Osteoblast (primary cell): ENCODE measurements at regions not wholly inside any gene's neighbourhood (a gene's known extent, or its start where the extent isn't known, plus 50 kb on each side); places are given as distances from the start of the nearest gene placed in this dataset.

ENCODE experiments used
- DNase-seq: peaks from one replicate; pipeline ENCODE4 v3.0.0; 2011; ENCODE audit warnings: low spot score, mixed read lengths; ENCODE audit not compliant: insufficient read length; ENCODE audit errors: missing footprints
- H2AFZ ChIP-seq: 2 replicates; pipeline ENCODE4 v1.6.0; 2011; ENCODE audit warnings: mild to moderate bottlenecking, low read length
- H3K27ac ChIP-seq: 2 replicates; pipeline ENCODE4 v1.5.1; 2011; ENCODE audit warnings: mild to moderate bottlenecking, low read depth, low read length, moderate library complexity
- H3K27me3 ChIP-seq: 2 replicates; pipeline ENCODE4 v1.6.0; 2012; ENCODE audit warnings: mild to moderate bottlenecking, control low read depth, inconsistent platforms, low read length, moderate library complexity; ENCODE audit not compliant: insufficient read depth
- H3K36me3 ChIP-seq: 2 replicates; pipeline ENCODE4 v1.5.1; 2011; ENCODE audit warnings: mild to moderate bottlenecking, low read length, control low read depth, moderate library complexity; ENCODE audit not compliant: insufficient read depth
- H3K4me1 ChIP-seq: 2 replicates; pipeline ENCODE4 v1.5.1; 2011; ENCODE audit warnings: mild to moderate bottlenecking, low read length, control low read depth, moderate library complexity; ENCODE audit not compliant: insufficient read depth
- H3K4me2 ChIP-seq: 2 replicates; pipeline ENCODE4 v1.6.0; 2011; ENCODE audit warnings: mild to moderate bottlenecking, low read length; ENCODE audit not compliant: insufficient read depth
- H3K4me3 ChIP-seq: fragments of 200-600 bp; sonication (generic); 3 replicates; pipeline ENCODE4 v1.5.1; 2012; ENCODE audit warnings: mild to moderate bottlenecking, low read length, inconsistent platforms; ENCODE audit not compliant: insufficient read depth
- H3K79me2 ChIP-seq: 2 replicates; pipeline ENCODE4 v1.6.0; 2012; ENCODE audit warnings: mild to moderate bottlenecking, low read length, control low read depth, inconsistent platforms; ENCODE audit not compliant: insufficient read depth
- H3K9me3 ChIP-seq: 2 replicates; pipeline ENCODE4 v1.5.1; 2011; ENCODE audit warnings: low read depth, low read length, control low read depth
- H4K20me1 ChIP-seq: 2 replicates; pipeline ENCODE4 v1.6.0; 2012; ENCODE audit warnings: mild to moderate bottlenecking, low read length, control low read depth; ENCODE audit not compliant: insufficient read depth
- TF ChIP-seq, protein P1 (sequence below): IDR thresholded peaks from 2 replicates; pipeline ENCODE4 v1.5.1; 2011; ENCODE audit warnings: mild to moderate bottlenecking, low read depth, low read length, moderate library complexity; ENCODE audit errors: extremely low read depth

DNA sequence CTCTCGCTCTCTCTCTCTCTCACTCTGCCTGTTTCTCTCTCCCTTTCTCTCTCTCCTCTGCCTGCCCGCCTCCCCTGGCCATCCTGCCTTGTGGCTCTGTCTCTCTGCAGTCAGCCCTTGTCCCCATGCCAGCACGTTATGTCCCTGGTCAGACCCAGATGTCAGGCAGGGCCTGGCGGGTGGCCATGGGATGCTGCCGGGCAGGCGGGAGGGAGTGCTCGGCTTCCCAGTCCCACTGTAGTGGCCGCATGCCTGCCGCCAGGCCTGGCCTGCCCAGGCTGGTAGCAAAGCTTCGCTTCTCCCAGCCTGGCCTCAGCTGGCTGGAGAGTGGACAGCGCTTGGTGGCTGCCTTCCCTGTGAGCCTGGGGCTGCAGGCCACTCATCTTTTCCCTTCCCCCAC is 121.5 kb upstream of the ZNF716 start:
- no peaks in the 10 kb centered on the region for H3K9me3 ChIP-seq
- no peaks in the 10 kb centered on the region for H3K79me2 ChIP-seq
- H4K20me1 ChIP-seq: no peaks in the 10 kb centered on the region
- no peaks in the 10 kb centered on the region for H3K36me3 ChIP-seq
- TF ChIP-seq, protein P1, sequence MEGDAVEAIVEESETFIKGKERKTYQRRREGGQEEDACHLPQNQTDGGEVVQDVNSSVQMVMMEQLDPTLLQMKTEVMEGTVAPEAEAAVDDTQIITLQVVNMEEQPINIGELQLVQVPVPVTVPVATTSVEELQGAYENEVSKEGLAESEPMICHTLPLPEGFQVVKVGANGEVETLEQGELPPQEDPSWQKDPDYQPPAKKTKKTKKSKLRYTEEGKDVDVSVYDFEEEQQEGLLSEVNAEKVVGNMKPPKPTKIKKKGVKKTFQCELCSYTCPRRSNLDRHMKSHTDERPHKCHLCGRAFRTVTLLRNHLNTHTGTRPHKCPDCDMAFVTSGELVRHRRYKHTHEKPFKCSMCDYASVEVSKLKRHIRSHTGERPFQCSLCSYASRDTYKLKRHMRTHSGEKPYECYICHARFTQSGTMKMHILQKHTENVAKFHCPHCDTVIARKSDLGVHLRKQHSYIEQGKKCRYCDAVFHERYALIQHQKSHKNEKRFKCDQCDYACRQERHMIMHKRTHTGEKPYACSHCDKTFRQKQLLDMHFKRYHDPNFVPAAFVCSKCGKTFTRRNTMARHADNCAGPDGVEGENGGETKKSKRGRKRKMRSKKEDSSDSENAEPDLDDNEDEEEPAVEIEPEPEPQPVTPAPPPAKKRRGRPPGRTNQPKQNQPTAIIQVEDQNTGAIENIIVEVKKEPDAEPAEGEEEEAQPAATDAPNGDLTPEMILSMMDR: no peak
- no peak overlapping the region for H3K4me2 ChIP-seq
- no peak overlapping the region for H3K4me3 ChIP-seq
- H3K27me3 ChIP-seq: no peaks in the 10 kb centered on the region
- DNase-seq: no peak
- no peak overlapping the region for H3K27ac ChIP-seq
- no peak overlapping the region for H2AFZ ChIP-seq
- no peaks in the 10 kb centered on the region for H3K4me1 ChIP-seq

DNA sequence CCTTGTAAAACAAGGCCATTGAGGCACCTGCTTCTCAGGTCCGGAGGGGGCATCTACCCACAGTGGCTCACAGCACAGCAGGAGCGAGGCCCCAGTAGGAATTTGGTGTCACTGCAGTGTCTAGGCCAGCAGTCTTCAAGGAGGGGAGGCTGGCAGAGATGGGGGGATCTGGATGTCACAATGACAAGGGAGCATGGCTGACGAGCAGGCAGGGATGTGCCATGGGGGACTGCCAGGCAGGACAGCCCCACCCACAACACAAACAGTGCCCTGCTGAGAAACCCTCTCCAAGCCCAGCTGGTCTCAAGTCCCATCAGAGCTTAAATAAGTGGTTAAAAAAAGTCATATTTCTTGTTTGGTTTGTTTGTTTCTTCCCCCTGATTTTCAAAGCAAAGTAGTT is 121.0 kb upstream of the ZNF716 start:
- no peaks in the 10 kb centered on the region for H3K9me3 ChIP-seq

DNA sequence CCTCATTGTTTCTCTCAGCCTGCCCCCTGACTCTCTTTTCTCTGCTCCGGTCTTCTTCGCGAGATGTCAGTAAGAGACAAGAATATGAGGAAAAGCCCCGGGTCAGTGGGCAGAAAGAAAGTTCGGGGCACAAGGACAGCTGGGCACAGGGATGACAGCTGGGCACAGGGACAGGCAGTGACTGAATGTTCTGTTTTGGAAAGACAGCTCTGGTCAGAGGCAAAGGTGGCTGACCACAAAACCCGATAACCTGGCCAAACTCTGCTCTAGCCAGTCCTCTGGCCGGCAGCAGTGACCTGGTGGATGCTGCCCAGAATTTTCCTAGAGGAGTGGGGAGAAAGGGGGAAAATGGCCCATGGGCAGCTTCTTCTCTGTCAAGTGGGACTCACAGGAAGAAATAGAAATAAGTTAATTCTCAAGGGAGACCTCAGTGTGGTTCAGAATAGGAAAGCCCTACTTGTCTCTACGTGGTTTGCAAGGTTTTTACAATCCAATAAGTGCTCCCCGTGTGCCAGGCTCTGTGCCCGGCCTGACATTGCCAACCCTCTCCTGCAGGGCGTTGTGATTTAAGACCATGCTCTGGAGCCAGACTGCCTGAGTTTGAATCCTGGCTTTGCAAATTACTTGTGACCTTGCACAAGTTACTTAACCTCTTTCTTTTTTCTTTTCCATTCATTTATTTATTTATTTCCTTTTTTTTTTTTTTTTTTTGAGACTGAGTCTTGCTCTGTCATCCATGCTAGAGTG is 110.6 kb upstream of the ZNF716 start:
- DNase-seq: no peak
- Histone ChIP-seq H3K36me3 (no peaks in the 10 kb centered on the region), H4K20me1 (no peaks in the 10 kb centered on the region), H3K27me3 (no peaks in the 10 kb centered on the region), H3K79me2 (no peaks in the 10 kb centered on the region), H3K4me3 (no peak overlapping the region), H3K27ac (no peak overlapping the region), H3K9me3 (no peaks in the 10 kb centered on the region), H2AFZ (no peak overlapping the region), H3K4me2 (no peak overlapping the region), H3K4me1 (no peaks in the 10 kb centered on the region)
- TF ChIP-seq, protein P1: no peak

More for the DNA sequence above, 121.0 kb upstream of the ZNF716 start:
- H3K79me2 ChIP-seq: no peaks in the 10 kb centered on the region
- H3K4me3 ChIP-seq: no peak overlapping the region
- TF ChIP-seq, protein P1: no peak
- H3K36me3 ChIP-seq: no peaks in the 10 kb centered on the region
- H2AFZ ChIP-seq: no peak overlapping the region
- no peaks in the 10 kb centered on the region for H3K27me3 ChIP-seq
- H4K20me1 ChIP-seq: no peaks in the 10 kb centered on the region
- H3K27ac ChIP-seq: no peak overlapping the region
- no peak overlapping the region for H3K4me2 ChIP-seq
- no peaks in the 10 kb centered on the region for H3K4me1 ChIP-seq
- DNase-seq: no peak

DNA sequence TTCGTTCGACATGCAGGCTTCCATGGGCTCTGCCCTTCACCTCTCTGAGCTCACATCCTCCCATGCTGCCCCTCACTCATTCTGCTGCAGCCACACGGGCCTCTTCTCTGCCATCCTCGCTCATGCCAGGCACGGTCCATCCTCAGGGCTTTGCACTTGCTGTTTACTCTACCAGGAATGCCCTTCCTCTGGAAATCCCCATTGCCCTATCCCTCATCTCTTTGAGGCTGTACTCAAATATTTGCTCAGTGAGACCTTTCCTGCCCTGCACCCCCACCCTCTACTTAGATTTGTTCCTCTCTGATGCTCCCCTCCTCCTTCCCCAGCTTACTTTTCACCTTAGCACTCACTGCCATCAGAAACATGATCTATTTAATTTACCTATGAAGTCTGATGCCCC is 107.0 kb upstream of the ZNF716 start:
- no peaks in the 10 kb centered on the region for H4K20me1 ChIP-seq
- no peak overlapping the region for H3K4me3 ChIP-seq
- H3K27me3 ChIP-seq: no peaks in the 10 kb centered on the region
- no peak overlapping the region for H2AFZ ChIP-seq
- no peaks in the 10 kb centered on the region for H3K79me2 ChIP-seq
- H3K36me3 ChIP-seq: no peaks in the 10 kb centered on the region
- DNase-seq: no peak
- no peaks in the 10 kb centered on the region for H3K9me3 ChIP-seq
- no peak overlapping the region for H3K4me2 ChIP-seq
- TF ChIP-seq, protein P1: no peak
- H3K27ac ChIP-seq: no peak overlapping the region
- H3K4me1 ChIP-seq: no peaks in the 10 kb centered on the region
